Activated CD4-positive, alpha-beta memory T cell treated with anti-CD3 and anti-CD28 coated beads, Interleukin-2, amount 10 ng/mL, durations not matched to agents 7 days and 5 days (primary cell): ENCODE measurements at regions not wholly inside any gene's neighbourhood (a gene's known extent, or its start where the extent isn't known, plus 50 kb on each side); places are given as distances from the start of the nearest gene placed in this dataset.

Experiments
- CTCF ChIA-PET: fragments of 350-600 bp; sonication (Branson Sonifier 250); formaldehyde crosslinking; loops from one replicate; lab custom pipeline; 2021; ENCODE audit warnings: antibody characterized with exemption, inconsistent platforms; lab: Charles Lee
- POLR2A ChIA-PET: fragments of 350-600 bp; sonication (Branson Sonifier 250); formaldehyde crosslinking; loops from one replicate; lab custom pipeline; 2021; ENCODE audit warnings: antibody characterized with exemption; lab: Charles Lee
- DNase-seq: peaks from one replicate; pipeline ENCODE4 v3.0.0-alpha.2; 2020
- H3K27ac Mint-ChIP-seq: one replicate; pipeline ENCODE4 v1.8.0; 2021; ENCODE audit warnings: mild to moderate bottlenecking, mixed read lengths
- H3K27me3 Mint-ChIP-seq: one replicate; pipeline ENCODE4 v1.8.0; 2021; ENCODE audit warnings: mixed read lengths
- H3K36me3 Mint-ChIP-seq: one replicate; pipeline ENCODE4 v1.8.0; 2021; ENCODE audit warnings: low read depth, mixed read lengths
- H3K4me1 Mint-ChIP-seq: one replicate; pipeline ENCODE4 v1.8.0; 2021; ENCODE audit warnings: mixed read lengths
- H3K4me3 Mint-ChIP-seq: one replicate; pipeline ENCODE4 v1.8.0; 2021; ENCODE audit warnings: mild to moderate bottlenecking, mixed read lengths
- H3K9me3 Mint-ChIP-seq: one replicate; pipeline ENCODE4 v1.8.0; 2021; ENCODE audit warnings: mixed read lengths

DNA sequence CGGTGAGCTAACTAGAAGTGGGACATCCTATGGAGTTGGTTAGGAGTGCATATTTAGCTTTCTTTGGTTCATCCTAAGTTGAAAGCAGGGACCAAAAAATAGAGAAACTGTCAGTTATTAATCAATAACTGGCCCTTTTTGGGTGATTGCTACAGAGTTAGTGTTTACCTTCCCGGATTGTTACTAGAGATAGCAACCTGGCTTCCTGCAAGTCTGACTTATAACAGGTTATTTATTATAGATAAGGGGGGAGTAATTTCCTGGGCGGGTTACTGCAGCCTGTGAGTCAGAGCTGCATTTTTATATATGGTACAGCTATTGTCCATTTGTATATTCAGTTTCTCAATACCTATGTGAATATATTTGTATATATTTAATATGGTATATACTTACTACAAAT, 522.0 kb downstream of the MFSD1 start:
- DNase-seq, result no peak
- no peaks in the 10 kb centered on the region for H3K9me3 Mint-ChIP-seq
- CTCF ChIA-PET, result no interaction called here

DNA sequence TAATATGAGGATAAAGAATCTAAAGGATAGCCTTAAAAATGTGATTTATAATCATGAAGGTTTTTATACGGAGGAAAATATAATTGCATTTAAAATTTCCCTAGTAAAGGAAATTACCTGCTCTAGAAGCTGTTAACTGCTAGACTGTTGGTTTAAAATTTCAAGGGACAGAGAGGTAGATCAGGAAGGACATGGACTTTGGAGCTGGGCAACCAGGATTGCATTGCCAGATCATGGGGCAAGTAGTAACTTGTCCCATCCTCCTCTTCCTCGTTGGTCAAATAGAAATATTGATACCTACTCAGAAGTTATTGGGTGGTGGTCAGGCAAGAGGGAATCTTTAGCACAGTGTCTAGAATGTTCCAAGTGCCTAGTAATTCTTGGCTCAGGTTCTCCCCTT, 525.1 kb downstream of the MFSD1 start:
- H3K4me3 Mint-ChIP-seq, result no peak overlapping the region
- H3K9me3 Mint-ChIP-seq, result no peaks in the 10 kb centered on the region
- H3K36me3 Mint-ChIP-seq, result no peaks in the 10 kb centered on the region
- CTCF ChIA-PET, result no interaction called here
- POLR2A ChIA-PET, result no interaction called here
- H3K27me3 Mint-ChIP-seq, result no peaks in the 10 kb centered on the region
- no peak for DNase-seq
- H3K4me1 Mint-ChIP-seq, result no peaks in the 10 kb centered on the region
- no peak overlapping the region for H3K27ac Mint-ChIP-seq

More for the DNA sequence above, 522.0 kb downstream of the MFSD1 start:
- Mint-ChIP-seq H3K36me3 (no peaks in the 10 kb centered on the region), H3K4me3 (no peak overlapping the region), H3K4me1 (no peaks in the 10 kb centered on the region), H3K27me3 (no peaks in the 10 kb centered on the region), H3K27ac (no peak overlapping the region)
- POLR2A ChIA-PET, result no interaction called here

DNA sequence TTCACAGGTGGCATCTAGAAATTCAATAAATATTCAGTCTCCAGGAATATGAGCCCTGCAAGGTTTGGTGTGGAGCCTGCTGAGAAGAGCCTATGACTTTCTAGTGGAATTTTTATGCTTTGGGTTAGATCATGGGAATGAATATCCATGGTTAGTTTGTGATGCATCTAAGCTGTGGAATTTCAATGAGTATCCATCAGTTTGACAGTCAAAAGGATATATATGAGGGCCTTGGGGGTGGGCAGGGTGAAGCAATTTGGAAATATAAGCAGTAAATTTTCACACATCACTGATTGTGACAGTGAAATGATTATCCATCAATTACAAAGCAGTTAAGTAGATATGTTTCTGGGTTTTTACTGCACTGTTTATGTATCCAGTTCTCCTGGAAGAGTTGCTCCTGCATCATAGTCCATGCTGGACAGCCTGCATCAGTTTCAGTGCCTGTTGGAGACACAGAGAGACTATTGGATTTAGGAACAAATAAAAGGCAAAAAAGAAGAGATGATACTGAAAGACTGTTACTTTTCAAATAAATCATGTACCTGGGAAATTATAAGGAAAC, 530.8 kb downstream of the MFSD1 start:
- DNase-seq, result no peak
- no peaks in the 10 kb centered on the region for H3K4me1 Mint-ChIP-seq
- no peak overlapping the region for H3K27ac Mint-ChIP-seq
- no peak overlapping the region for H3K4me3 Mint-ChIP-seq
- H3K9me3 Mint-ChIP-seq, result no peaks in the 10 kb centered on the region
- POLR2A ChIA-PET, result no interaction called here
- CTCF ChIA-PET, result no interaction called here
- no peaks in the 10 kb centered on the region for H3K27me3 Mint-ChIP-seq
- no peaks in the 10 kb centered on the region for H3K36me3 Mint-ChIP-seq

DNA sequence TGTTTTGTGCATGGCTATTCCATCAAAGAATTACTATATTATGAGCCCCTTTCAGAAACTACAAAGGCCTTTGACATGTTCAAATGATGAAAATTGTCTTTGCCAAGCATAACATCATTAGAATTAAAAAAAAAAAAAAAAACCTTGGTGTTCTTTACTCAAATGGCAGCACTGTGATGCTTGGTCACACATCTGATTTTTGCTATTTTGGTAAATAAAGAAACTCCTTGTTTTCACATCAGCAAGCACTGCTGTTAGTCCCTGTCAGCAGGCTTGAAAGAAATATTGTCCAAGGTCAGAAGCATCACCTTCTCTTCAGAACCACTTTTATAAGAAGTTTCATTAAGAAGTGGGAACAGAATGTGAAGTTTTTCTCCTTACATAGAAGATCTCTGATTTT, 537.3 kb downstream of the MFSD1 start:
- ChIA-PET CTCF (no interaction called here), POLR2A (no interaction called here)
- no peaks in the 10 kb centered on the region for H3K36me3 Mint-ChIP-seq
- no peak overlapping the region for H3K4me3 Mint-ChIP-seq
- H3K4me1 Mint-ChIP-seq, result no peaks in the 10 kb centered on the region
- DNase-seq, result no peak
- peaks cover 3% of the 10 kb centered on the region for H3K9me3 Mint-ChIP-seq
- H3K27me3 Mint-ChIP-seq, result no peaks in the 10 kb centered on the region
- no peak overlapping the region for H3K27ac Mint-ChIP-seq

DNA sequence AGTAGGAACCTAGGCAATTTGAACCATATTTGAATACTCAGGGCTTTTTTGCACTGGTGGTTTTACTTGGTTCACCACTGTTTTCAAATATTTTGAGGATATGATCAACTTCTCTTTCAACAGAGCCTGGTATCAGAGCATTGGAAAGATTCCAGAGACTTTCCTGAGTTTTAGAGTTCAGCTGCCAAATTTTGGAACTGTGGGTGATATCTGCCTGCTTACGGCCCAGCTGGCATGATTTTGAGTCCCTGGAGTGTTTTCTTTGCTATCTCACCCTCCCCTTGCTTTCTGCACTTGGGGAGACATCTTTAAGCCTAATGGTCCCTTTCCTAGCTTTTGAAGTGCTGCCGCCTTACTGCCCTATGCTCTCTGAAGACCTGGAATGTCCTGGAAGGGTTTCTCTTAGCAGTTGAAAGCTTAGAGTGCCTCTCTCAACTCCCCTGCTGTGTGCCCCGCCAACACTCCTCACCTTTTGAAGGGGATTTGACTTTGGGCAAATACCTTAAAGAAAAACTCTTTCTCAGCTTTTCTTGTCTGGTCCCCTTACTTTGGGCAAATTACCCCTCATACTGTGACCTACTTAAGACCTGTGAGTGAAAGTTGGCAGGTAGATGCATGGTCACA, 539.1 kb downstream of the MFSD1 start:
- no peak for DNase-seq
- Mint-ChIP-seq H3K4me3 (no peak overlapping the region), H3K36me3 (no peaks in the 10 kb centered on the region), H3K27ac (no peak overlapping the region), H3K9me3 (peaks cover 3% of the 10 kb centered on the region), H3K27me3 (no peaks in the 10 kb centered on the region), H3K4me1 (no peaks in the 10 kb centered on the region)
- POLR2A ChIA-PET, result no interaction called here
- CTCF ChIA-PET, result no interaction called here

DNA sequence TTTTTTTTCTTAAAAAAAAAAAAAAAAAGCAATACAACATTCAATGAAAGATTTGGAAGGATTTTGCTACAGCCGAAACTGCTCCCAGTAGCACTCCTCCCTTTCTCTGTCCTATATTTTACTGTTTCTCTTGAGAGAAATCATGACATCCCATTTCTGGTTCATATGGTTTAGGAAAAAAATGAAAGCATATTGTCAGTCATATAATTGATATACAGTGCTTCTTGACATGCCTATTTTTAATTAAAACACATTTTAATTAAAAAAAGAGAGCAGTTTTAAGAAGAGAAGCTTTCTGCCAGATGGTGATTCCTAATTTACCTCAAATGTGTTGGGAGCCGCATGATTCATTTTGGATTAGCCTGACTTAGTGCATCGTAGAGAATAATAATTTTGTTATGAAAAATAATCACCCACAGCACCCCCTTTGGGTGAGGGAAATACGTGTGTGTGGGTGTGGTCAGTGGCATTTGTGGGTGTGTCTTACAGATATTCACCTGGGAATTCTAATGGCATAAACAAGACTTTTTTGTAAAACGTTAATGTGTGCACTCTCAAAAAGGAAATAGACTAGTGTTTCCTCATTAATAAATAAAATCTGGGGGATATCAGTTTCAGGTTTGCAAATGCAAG, 544.5 kb downstream of the MFSD1 start:
- Mint-ChIP-seq H3K4me1 (no peaks in the 10 kb centered on the region), H3K4me3 (no peak overlapping the region), H3K27me3 (no peaks in the 10 kb centered on the region), H3K27ac (no peak overlapping the region), H3K36me3 (no peaks in the 10 kb centered on the region), H3K9me3 (no peaks in the 10 kb centered on the region)
- no peak for DNase-seq
- ChIA-PET CTCF (no interaction called here), POLR2A (no interaction called here)

DNA sequence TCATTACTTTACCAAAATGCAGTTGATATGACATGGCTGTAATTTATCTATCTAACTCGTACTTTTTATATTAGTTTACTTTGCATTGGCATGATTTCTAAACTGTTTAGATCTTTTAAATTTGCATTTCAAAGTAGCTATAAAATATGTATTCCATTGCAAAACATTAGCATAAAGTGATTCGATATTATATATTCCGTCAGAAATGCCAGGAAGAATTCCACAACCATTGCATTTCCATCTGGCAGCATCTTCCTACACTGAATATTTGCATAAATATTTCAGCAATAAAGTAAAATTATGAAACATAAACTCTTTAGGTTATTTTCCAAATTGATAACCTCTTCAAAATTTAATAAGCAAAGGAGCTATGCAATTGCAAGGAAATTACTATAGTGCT, 546.6 kb downstream of the MFSD1 start:
- Mint-ChIP-seq H3K27ac (no peak overlapping the region), H3K4me1 (no peaks in the 10 kb centered on the region), H3K9me3 (no peaks in the 10 kb centered on the region), H3K36me3 (no peaks in the 10 kb centered on the region), H3K27me3 (no peaks in the 10 kb centered on the region), H3K4me3 (no peak overlapping the region)
- no peak for DNase-seq
- ChIA-PET CTCF (no interaction called here), POLR2A (no interaction called here)

DNA sequence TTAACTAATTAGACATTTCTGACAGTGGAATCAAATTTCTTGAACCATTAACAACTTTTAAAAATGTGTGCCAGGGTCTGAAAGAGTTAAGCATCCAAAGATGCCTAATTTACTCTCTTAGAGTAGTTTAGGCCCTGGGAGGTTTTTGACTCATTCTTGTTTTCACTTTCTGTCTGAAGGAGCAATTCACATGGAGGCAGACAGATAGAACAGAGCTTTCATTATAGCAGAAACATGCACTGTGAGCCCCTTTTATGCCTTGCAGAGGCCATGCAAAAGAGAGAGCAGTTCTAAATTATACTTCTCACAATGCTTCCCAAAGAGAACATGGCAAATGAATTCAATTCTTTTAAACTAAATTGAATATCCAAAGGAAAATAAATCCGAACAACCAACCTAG, 554.8 kb downstream of the MFSD1 start:
- no peak overlapping the region for H3K4me3 Mint-ChIP-seq
- no peaks in the 10 kb centered on the region for H3K36me3 Mint-ChIP-seq
- no peak for DNase-seq
- H3K9me3 Mint-ChIP-seq, result no peaks in the 10 kb centered on the region
- CTCF ChIA-PET, result no interaction called here
- POLR2A ChIA-PET, result no interaction called here
- no peak overlapping the region for H3K27ac Mint-ChIP-seq
- no peaks in the 10 kb centered on the region for H3K4me1 Mint-ChIP-seq
- no peaks in the 10 kb centered on the region for H3K27me3 Mint-ChIP-seq

DNA sequence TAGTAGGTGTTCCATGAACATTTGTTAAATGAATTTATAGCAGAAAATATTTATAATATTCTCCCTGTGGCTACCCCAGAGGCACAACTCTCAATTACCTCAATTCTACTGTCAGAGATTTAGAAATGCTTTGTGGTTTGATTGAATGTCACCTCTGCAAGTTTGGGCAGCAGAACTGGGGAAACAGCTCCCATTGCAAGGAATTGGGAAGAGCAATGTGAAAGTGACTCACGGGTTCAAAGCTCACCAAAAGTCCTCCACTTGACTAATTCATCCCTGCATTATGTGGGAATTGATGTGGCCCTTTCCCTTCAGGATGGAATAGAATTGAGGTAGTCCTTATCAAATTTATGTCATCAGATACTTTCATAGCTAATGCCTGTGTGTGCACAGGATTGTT, 562.7 kb downstream of the MFSD1 start:
- Mint-ChIP-seq H3K27me3 (no peaks in the 10 kb centered on the region), H3K36me3 (no peaks in the 10 kb centered on the region), H3K9me3 (no peaks in the 10 kb centered on the region), H3K27ac (no peak overlapping the region), H3K4me3 (no peak overlapping the region), H3K4me1 (no peaks in the 10 kb centered on the region)
- POLR2A ChIA-PET, result no interaction called here
- DNase-seq, result no peak
- CTCF ChIA-PET, result no interaction called here

DNA sequence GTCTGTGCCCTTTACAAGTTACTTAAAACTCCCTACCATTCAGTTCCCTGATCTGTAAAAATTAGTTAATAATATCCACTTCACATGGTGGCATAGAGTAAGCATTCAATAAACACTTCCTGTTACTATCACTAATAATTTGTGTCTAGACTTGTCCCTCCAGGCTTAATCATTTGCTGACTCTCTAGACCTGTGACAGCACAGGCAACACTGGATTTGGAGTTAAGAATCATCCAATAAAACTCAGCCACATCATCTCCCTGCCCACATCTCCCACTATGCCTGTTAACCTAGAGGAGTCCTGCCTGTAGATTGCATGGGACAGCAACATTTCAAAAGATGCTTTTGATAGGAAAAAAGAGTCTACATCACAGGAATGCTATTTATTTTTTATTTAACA, 564.6 kb downstream of the MFSD1 start:
- Mint-ChIP-seq H3K27ac (no peak overlapping the region), H3K27me3 (no peaks in the 10 kb centered on the region), H3K4me1 (no peaks in the 10 kb centered on the region), H3K36me3 (no peaks in the 10 kb centered on the region), H3K9me3 (no peaks in the 10 kb centered on the region), H3K4me3 (no peak overlapping the region)
- POLR2A ChIA-PET, result no interaction called here
- no peak for DNase-seq
- CTCF ChIA-PET, result no interaction called here

DNA sequence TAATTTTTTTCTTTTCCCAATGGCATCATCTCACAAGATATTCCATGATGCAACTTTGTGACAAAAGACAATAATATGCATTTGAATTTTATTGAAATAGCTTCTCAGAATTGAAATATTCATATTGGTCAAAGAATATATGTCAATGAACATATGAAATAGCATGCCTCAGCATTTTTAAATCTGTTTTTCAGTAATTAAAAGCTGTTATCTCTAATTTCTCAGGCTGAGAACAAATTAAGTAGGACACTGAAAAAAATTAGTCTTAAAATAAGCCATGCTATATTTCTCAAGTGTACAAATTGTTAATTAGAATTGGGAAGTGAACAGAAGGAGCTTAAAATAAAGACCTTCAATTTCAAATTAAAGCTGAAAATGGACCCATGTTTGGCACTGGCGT, 570.1 kb downstream of the MFSD1 start:
- DNase-seq, result no peak
- Mint-ChIP-seq H3K27me3 (no peaks in the 10 kb centered on the region), H3K4me1 (no peaks in the 10 kb centered on the region), H3K36me3 (no peaks in the 10 kb centered on the region), H3K9me3 (no peaks in the 10 kb centered on the region), H3K4me3 (no peak overlapping the region), H3K27ac (no peak overlapping the region)
- POLR2A ChIA-PET, result no interaction called here
- CTCF ChIA-PET, result no interaction called here

DNA sequence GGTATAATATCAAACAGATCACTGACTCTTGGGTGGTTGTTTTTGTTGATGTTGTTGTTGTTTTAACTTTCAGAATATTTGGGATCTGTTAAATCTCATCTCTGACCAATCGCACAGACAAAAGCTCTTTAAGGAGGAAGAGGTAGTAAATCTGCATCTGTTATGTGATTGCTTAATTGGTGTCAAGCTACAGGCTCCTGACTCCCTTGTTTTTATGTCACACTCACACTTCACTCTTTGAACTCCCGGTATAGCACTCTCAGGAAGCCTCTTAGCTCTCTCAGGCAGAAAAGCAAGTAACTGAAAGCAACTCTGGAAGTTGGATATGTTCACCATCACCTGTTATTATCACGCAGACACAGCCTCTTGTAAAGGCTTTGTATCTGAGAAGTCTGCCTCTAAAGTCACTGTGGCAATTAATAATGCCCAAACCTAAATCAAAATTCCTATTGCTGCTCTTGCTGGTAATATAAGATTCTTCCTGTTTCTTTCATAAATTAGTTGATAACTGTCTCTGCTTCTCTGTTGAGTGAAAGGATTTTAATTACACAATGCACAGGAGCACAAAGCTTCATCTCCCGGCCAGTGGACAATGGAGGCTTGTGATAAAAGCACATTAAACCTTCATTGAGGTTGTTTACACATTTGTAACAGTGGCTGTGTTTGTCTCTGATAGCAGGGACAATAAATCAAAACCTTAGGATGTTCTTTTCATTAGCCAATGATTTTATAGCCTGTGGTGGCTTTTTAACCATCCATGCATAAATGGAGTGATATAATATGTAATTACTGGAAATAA, 576.7 kb downstream of the MFSD1 start:
- no peaks in the 10 kb centered on the region for H3K4me1 Mint-ChIP-seq
- POLR2A ChIA-PET, result interaction anchor here (0.6 kb wide), 1 partner anchor 25 kb away, joined by 3 read pairs; no protein-coding TSS in a partner anchor
- H3K36me3 Mint-ChIP-seq, result no peaks in the 10 kb centered on the region
- no peaks in the 10 kb centered on the region for H3K27me3 Mint-ChIP-seq
- no peak for DNase-seq
- H3K27ac Mint-ChIP-seq, result no peak overlapping the region
- no peaks in the 10 kb centered on the region for H3K9me3 Mint-ChIP-seq
- no peak overlapping the region for H3K4me3 Mint-ChIP-seq
- CTCF ChIA-PET, result no interaction called here

DNA sequence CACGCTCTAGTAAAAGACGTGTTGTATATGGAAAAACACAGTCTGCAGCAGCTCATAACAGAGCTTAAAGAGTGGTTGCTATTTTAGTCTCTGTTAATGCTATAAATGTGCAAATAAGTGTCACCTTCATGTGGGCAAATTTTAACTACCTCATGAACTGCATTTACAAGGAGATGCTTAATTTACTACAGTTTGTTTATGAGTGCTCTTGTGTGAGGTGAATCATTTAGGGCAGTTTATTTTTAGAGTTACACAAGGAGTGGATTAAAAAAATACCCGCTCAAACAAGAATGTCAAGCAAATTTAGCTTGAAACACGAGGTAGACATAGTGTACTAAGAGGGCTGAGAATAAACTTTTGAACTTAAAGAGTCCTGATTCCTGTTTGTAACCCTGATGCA, 579.0 kb downstream of the MFSD1 start:
- no peak overlapping the region for H3K4me3 Mint-ChIP-seq
- H3K36me3 Mint-ChIP-seq, result no peaks in the 10 kb centered on the region
- no peak overlapping the region for H3K27ac Mint-ChIP-seq
- no peaks in the 10 kb centered on the region for H3K27me3 Mint-ChIP-seq
- peaks cover 2% of the 10 kb centered on the region for H3K9me3 Mint-ChIP-seq
- no peaks in the 10 kb centered on the region for H3K4me1 Mint-ChIP-seq
- ChIA-PET POLR2A (no interaction called here), CTCF (no interaction called here)
- DNase-seq, result no peak
